ENCODE measurements at regions not wholly inside any gene's neighbourhood (a gene's known extent, or its start where the extent isn't known, plus 50 kb on each side); places are given as distances from the start of the nearest gene placed in this dataset.
"Not testable (repeated sequence)": the region's sequence is repeated elsewhere in the genome, so short reads cannot be mapped to it uniquely, and the experiment has no call there.

GRCh38 chr5:43818394-43818793 lies 215.4 kb downstream of the NNT start:
- H2BK5ac ChIP-seq (ENCODE audit: low read depth, low read length, poor library complexity, severe bottlenecking); H3K4me3 ChIP-seq (ENCODE audit: insufficient read depth in 1 of 2, low read depth in 1 of 2, low read length in 2 of 2); H3K4me2 ChIP-seq (ENCODE audit: low read length, poor library complexity, severe bottlenecking); H3K23ac ChIP-seq (ENCODE audit: low read length in 2 of 2); H3K9ac ChIP-seq (ENCODE audit: low read length); H4K8ac ChIP-seq (ENCODE audit: low read length); H3K18ac ChIP-seq (ENCODE audit: low read depth in 1 of 2, low read length in 2 of 2); DNase-seq; H3K36me3 ChIP-seq (ENCODE audit: control insufficient read depth in 1 of 2, insufficient read depth in 2 of 2, low read depth in 1 of 2, low read length in 2 of 2); H3K14ac ChIP-seq (ENCODE audit: low read length in 2 of 2); H3K4ac ChIP-seq (ENCODE audit: low read depth in 1 of 2, low read length in 2 of 2); H2AFZ ChIP-seq (ENCODE audit: low read depth, low read length); H3K79me1 ChIP-seq (replicated peaks; ENCODE audit: low read length, poor library complexity, severe bottlenecking); H4K91ac ChIP-seq (ENCODE audit: low read length); H3K4me1 ChIP-seq (ENCODE audit: control insufficient read depth, insufficient read depth, low read depth, low read length); H2BK15ac ChIP-seq (ENCODE audit: low read depth, poor library complexity, severe bottlenecking); H3K27ac ChIP-seq (ENCODE audit: low read length, poor library complexity, severe bottlenecking); H2BK120ac ChIP-seq (ENCODE audit: low read depth, low read length); H3K27me3 ChIP-seq (ENCODE audit: control insufficient read depth in 1 of 2, insufficient read depth in 1 of 2, low read length in 2 of 2); H2BK12ac ChIP-seq (ENCODE audit: low read length in 2 of 2); H2AK5ac ChIP-seq (ENCODE audit: low read length, severe bottlenecking): not testable (repeated sequence)
- H3K9me3 ChIP-seq (ENCODE audit: control insufficient read depth, low read length) = peaks cover 51% of the 10 kb centered on the region
- 75% methylated on average over 1 of the region's 1 CpG for WGBS

- no peak overlapping the region for H4K91ac ChIP-seq (ENCODE audit: low read length)
- H3K4me2 ChIP-seq (ENCODE audit: low read length, poor library complexity, severe bottlenecking) = no peak overlapping the region
- H3K4me3 ChIP-seq (ENCODE audit: insufficient read depth in 1 of 2, low read depth in 1 of 2, low read length in 2 of 2) = no peak overlapping the region
- H3K4ac ChIP-seq (ENCODE audit: low read depth in 1 of 2, low read length in 2 of 2) = no peak overlapping the region
- no peaks in the 10 kb centered on the region for H3K79me1 ChIP-seq (replicated peaks; ENCODE audit: low read length, poor library complexity, severe bottlenecking)
- no peak overlapping the region for H4K8ac ChIP-seq (ENCODE audit: low read length)
- H2BK5ac ChIP-seq (ENCODE audit: low read depth, low read length, poor library complexity, severe bottlenecking) = no peak overlapping the region
- H3K36me3 ChIP-seq (ENCODE audit: control insufficient read depth in 1 of 2, insufficient read depth in 2 of 2, low read depth in 1 of 2, low read length in 2 of 2) = no peaks in the 10 kb centered on the region
- DNase-seq = no peak
- H3K23ac ChIP-seq (ENCODE audit: low read length in 2 of 2) = no peak overlapping the region
- H2AFZ ChIP-seq (ENCODE audit: low read depth, low read length) = no peak overlapping the region
- no peak overlapping the region for H2BK120ac ChIP-seq (ENCODE audit: low read depth, low read length)
- no peaks in the 10 kb centered on the region for H3K27me3 ChIP-seq (ENCODE audit: control insufficient read depth in 1 of 2, insufficient read depth in 1 of 2, low read length in 2 of 2)
- H3K4me1 ChIP-seq (ENCODE audit: control insufficient read depth, insufficient read depth, low read depth, low read length) = no peaks in the 10 kb centered on the region
- H2BK12ac ChIP-seq (ENCODE audit: low read length in 2 of 2) = no peak overlapping the region
- peaks cover 34% of the 10 kb centered on the region for H3K9me3 ChIP-seq (ENCODE audit: control insufficient read depth, low read length)
- H3K27ac ChIP-seq (ENCODE audit: low read length, poor library complexity, severe bottlenecking) = no peak overlapping the region
- no peak overlapping the region for H3K9ac ChIP-seq (ENCODE audit: low read length)
- H3K18ac ChIP-seq (ENCODE audit: low read depth in 1 of 2, low read length in 2 of 2) = no peak overlapping the region
- no peak overlapping the region for H2BK15ac ChIP-seq (ENCODE audit: low read depth, poor library complexity, severe bottlenecking)
- no peak overlapping the region for H2AK5ac ChIP-seq (ENCODE audit: low read length, severe bottlenecking)
- H3K14ac ChIP-seq (ENCODE audit: low read length in 2 of 2) = no peak overlapping the region
Observed at GRCh38 chr5:43815497-43815896, 212.5 kb downstream of the NNT start.

GRCh38 chr5:43804723-43805122 lies 201.7 kb downstream of the NNT start:
- Histone ChIP-seq H3K4ac (ENCODE audit: low read depth in 1 of 2, low read length in 2 of 2) (no peak overlapping the region), H2AFZ (ENCODE audit: low read depth, low read length) (no peak overlapping the region), H3K14ac (ENCODE audit: low read length in 2 of 2) (no peak overlapping the region), H3K27me3 (ENCODE audit: control insufficient read depth in 1 of 2, insufficient read depth in 1 of 2, low read length in 2 of 2) (no peaks in the 10 kb centered on the region), H2BK5ac (ENCODE audit: low read depth, low read length, poor library complexity, severe bottlenecking) (no peak overlapping the region), H3K23ac (ENCODE audit: low read length in 2 of 2) (no peak overlapping the region), H3K9me3 (ENCODE audit: control insufficient read depth, low read length) (no peaks in the 10 kb centered on the region), H2AK5ac (ENCODE audit: low read length, severe bottlenecking) (no peak overlapping the region), H3K4me1 (ENCODE audit: control insufficient read depth, insufficient read depth, low read depth, low read length) (no peaks in the 10 kb centered on the region), H3K4me2 (ENCODE audit: low read length, poor library complexity, severe bottlenecking) (no peak overlapping the region), H3K27ac (ENCODE audit: low read length, poor library complexity, severe bottlenecking) (no peak overlapping the region), H4K91ac (ENCODE audit: low read length) (no peak overlapping the region), H3K9ac (ENCODE audit: low read length) (no peak overlapping the region), H3K36me3 (ENCODE audit: control insufficient read depth in 1 of 2, insufficient read depth in 2 of 2, low read depth in 1 of 2, low read length in 2 of 2) (no peaks in the 10 kb centered on the region), H2BK120ac (ENCODE audit: low read depth, low read length) (no peak overlapping the region), H3K79me1 (replicated peaks; ENCODE audit: low read length, poor library complexity, severe bottlenecking) (no peaks in the 10 kb centered on the region), H2BK15ac (ENCODE audit: low read depth, poor library complexity, severe bottlenecking) (no peak overlapping the region), H2BK12ac (ENCODE audit: low read length in 2 of 2) (no peak overlapping the region), H3K4me3 (ENCODE audit: insufficient read depth in 1 of 2, low read depth in 1 of 2, low read length in 2 of 2) (no peak overlapping the region), H3K18ac (ENCODE audit: low read depth in 1 of 2, low read length in 2 of 2) (no peak overlapping the region), H4K8ac (ENCODE audit: low read length) (no peak overlapping the region)
- no peak for DNase-seq

GRCh38 chr5:43804041-43804440 lies 201.1 kb downstream of the NNT start:
- Histone ChIP-seq H3K23ac (ENCODE audit: low read length in 2 of 2) (no peak overlapping the region), H2BK12ac (ENCODE audit: low read length in 2 of 2) (no peak overlapping the region), H2AFZ (ENCODE audit: low read depth, low read length) (no peak overlapping the region), H3K4me2 (ENCODE audit: low read length, poor library complexity, severe bottlenecking) (no peak overlapping the region), H3K27ac (ENCODE audit: low read length, poor library complexity, severe bottlenecking) (no peak overlapping the region), H2BK15ac (ENCODE audit: low read depth, poor library complexity, severe bottlenecking) (no peak overlapping the region), H4K8ac (ENCODE audit: low read length) (no peak overlapping the region), H2BK120ac (ENCODE audit: low read depth, low read length) (no peak overlapping the region), H3K9ac (ENCODE audit: low read length) (no peak overlapping the region), H2BK5ac (ENCODE audit: low read depth, low read length, poor library complexity, severe bottlenecking) (no peak overlapping the region), H3K4me3 (ENCODE audit: insufficient read depth in 1 of 2, low read depth in 1 of 2, low read length in 2 of 2) (no peak overlapping the region), H3K36me3 (ENCODE audit: control insufficient read depth in 1 of 2, insufficient read depth in 2 of 2, low read depth in 1 of 2, low read length in 2 of 2) (no peaks in the 10 kb centered on the region), H3K4ac (ENCODE audit: low read depth in 1 of 2, low read length in 2 of 2) (no peak overlapping the region), H3K9me3 (ENCODE audit: control insufficient read depth, low read length) (no peaks in the 10 kb centered on the region), H3K4me1 (ENCODE audit: control insufficient read depth, insufficient read depth, low read depth, low read length) (no peaks in the 10 kb centered on the region), H3K27me3 (ENCODE audit: control insufficient read depth in 1 of 2, insufficient read depth in 1 of 2, low read length in 2 of 2) (no peaks in the 10 kb centered on the region), H3K79me1 (replicated peaks; ENCODE audit: low read length, poor library complexity, severe bottlenecking) (no peaks in the 10 kb centered on the region), H2AK5ac (ENCODE audit: low read length, severe bottlenecking) (no peak overlapping the region), H3K14ac (ENCODE audit: low read length in 2 of 2) (no peak overlapping the region), H3K18ac (ENCODE audit: low read depth in 1 of 2, low read length in 2 of 2) (no peak overlapping the region), H4K91ac (ENCODE audit: low read length) (no peak overlapping the region)
- DNase-seq = no peak
- 75% methylated on average over 1 of the region's 3 CpGs for WGBS
